ENCODE measurements at regions not wholly inside any gene's neighbourhood (a gene's known extent, or its start where the extent isn't known, plus 50 kb on each side); places are given as distances from the start of the nearest gene placed in this dataset.

GRCh38 chr4:114383721-114384120 lies 214.9 kb upstream of the UGT8 start:
- TF ChIP-seq CTCF (conservative IDR thresholded peaks at IDR 0.05; ENCODE audit: low read depth, low read length) (no peak), EZH2 (IDR thresholded peaks at IDR 0.05; ENCODE audit: borderline replicate concordance, low read depth, low read length, poor library complexity, severe bottlenecking) (no peak)
